GM19193 (cell line): ENCODE measurements at regions not wholly inside any gene's neighbourhood (a gene's known extent, or its start where the extent isn't known, plus 50 kb on each side); places are given as distances from the start of the nearest gene placed in this dataset.

Experiments used
- POLR2A ChIP-seq: IDR thresholded peaks from 4 replicates; pipeline ENCODE4 v1.6.1; 2011; ENCODE audit not compliant: insufficient read depth, insufficient read length; ENCODE audit errors: extremely low read depth

DNA sequence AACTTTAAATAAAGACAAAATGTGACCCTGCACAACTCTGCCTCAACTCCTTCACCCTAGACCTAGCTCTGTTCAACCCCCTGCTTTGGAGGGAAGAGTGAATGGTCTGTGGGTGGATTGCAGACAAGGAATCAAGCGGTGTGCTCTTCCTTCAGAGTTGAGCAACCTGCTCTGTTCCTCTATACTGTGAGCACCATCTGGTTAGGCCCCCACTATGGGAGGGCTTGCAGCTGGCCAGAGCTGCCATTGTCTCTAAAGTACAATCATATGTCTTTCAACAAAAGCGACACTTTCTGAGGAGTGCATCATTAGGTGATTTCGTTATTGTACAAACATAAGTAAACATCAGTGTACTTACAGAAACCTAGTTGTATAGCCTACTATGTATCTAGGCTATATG, 406.1 kb upstream of the MARCKS start:
- no peak for TF ChIP-seq POLR2A

DNA sequence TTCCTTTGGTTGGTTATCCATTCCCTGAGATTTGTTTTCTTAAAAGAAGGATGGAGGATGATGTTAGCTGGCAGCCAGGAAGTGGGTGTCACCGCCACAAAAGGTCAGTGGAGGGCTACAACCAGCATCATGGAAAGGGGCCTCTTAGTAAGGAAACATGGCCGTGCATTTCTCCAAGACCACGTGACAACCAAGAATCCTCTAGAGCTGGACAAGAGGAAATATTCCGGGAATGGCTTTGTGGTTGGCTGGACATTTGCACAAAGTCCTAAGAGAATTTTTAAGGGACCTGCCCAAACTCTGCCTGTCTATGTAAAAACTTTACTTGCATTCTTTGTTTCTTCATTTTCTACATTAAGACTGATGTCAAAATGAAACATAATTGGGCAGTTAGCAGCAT, 399.9 kb upstream of the MARCKS start:
- no peak for TF ChIP-seq POLR2A

GRCh38 chr6:113457751-113458150, 399.4 kb upstream of the MARCKS start:
- no peak for TF ChIP-seq POLR2A

DNA sequence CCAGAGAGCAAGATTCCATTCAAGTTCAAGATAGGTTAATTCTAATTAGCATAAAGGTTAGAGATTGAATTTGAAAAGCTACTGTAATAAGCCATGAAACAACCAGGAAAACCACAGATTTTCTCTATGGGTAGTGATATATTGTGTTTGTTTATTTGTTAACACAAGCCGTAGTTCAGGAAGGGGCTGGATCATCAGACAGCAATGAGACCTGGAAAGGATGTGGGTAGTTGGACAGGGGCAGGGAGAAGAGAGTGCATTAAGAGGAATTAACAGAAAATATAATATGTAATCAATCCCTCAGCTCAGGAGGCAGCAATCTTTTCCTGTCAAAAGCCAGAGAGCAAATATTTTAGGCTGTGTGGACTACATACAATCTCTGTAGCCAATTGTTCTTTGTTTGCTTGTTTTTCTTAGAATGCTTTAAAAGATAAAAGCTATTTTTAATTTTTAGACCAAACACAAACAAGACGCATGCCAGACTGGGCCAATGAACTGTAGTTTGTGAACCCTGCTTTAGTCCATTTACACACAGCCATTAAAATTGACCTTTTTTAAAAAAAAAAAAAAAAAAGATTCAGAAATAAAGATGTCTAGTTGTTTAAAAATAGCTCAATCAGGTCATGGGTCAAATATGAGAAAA, 398.7 kb upstream of the MARCKS start:
- no peak for TF ChIP-seq POLR2A

DNA sequence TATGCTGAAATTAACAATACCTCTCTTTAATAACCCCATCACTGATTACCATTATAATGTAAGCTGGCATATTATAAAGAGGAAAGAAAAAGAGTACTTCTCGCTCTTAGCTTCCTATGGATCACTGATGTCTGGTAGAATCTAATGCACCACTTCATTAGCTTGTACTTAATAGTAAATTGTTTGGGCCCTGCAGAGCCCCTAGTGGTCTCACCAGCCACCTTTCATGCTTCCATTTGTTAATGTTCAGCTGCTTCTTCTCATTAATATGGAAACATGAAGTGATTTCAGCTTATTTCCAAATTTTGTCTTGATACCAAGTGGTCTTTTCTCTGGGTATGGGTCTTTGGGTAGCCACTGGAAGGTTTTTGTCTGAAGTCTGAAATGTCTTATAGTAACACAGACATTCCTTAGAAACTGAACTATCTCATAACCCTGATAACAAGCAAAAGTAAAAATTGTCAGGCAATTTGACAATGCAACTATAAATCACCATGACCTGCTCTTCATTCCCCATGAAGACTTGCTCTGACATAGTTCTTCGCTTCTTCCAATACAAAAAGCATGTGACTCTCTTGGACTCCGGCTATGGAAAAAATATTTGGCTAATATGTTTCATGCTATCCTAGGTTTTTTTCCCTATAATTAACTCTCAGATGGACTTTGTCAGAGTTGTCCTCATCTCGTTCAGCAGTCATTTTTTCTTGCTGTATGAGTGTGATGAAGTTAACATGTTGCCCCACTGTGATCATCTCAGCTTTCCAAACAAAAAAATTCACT, 395.8 kb upstream of the MARCKS start:
- no peak for TF ChIP-seq POLR2A

DNA sequence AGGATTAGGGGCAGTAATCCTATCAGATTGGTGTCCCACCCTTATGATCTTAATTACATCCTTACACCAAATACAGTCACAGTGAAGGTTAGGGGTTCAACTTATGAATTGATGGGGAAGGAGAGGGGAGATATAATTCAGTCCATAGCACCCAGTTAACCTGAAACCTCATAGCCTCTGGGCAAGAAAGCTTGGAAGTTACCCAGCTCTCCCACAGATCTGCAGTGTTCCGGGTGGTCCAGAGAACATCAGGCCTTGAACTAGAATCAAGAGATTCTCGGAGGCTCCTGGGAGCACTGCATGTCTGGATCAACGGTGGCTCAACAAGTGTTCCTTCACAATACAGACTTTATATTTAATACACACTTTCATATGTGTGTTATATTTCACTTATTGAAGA, 392.6 kb upstream of the MARCKS start:
- no peak for TF ChIP-seq POLR2A

GRCh38 chr6:113464960-113465359, 392.2 kb upstream of the MARCKS start:
- TF ChIP-seq POLR2A, result no peak

- no peak for TF ChIP-seq POLR2A
Measured at GRCh38 chr6:113466526-113466925, 390.6 kb upstream of the MARCKS start.

GRCh38 chr6:113475392-113475791, 381.8 kb upstream of the MARCKS start:
- no peak for TF ChIP-seq POLR2A

DNA sequence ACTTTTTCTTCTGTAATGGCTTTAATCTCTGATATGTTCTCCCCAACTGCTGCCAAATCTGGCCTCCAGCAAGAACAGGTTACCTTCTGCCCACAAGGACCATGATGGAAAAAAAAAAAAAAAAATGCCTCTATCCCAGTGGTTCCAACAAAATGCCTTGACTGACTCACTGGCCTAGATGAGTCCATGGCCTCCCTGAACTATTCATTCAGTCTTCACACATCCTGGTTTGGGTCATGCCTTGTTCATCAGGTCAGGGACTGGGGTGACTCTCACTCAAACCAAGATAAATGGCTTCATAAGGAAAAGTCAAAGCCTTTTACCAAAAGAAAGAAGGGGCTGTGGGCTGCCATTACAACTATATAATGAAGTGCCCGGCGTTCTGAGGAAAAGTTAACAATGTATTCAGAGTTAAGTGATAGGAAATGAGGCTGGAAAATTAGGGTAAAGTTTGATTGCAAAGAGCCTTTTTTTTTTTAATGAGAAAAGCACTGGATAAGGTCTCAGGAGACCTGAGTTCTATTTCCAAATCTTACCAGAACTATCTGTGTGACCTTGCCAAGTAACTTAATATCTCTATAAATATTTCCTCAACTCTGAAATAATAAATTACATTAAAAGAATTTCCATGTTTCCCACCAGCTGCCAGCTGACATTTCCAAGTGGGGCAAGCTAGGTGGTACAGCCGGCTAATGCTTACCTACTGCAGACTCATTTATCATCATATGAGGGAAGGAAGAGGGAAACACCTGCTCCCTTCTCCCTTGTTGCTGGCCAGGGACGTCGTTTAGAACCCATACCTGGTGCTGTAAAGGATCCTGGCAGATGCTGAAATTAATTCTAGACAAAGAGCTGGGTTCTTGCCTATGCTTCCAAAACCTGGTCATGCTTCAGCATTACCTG, 380.0 kb upstream of the MARCKS start:
- no peak for TF ChIP-seq POLR2A

DNA sequence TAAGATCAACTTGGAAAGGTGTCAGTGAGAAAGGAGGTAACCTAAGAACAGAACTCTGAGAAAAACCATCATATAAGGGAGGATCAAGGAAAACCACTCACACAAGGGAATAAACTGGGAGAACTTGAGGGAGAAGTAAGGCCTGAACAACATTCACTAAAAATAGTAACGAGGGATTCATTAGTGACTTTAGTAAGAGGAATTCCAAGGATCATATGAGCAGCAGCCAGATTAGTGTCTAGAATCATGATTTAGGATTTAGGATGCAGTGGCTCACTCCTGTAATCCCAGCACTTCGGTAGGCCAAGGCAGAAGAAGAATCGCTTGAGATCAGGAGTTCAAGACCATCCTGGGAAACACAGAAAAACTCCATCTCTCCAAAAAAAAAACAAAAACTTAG, 376.5 kb upstream of the MARCKS start:
- no peak for TF ChIP-seq POLR2A

GRCh38 chr6:113481458-113481857, 375.7 kb upstream of the MARCKS start:
- no peak for TF ChIP-seq POLR2A

DNA sequence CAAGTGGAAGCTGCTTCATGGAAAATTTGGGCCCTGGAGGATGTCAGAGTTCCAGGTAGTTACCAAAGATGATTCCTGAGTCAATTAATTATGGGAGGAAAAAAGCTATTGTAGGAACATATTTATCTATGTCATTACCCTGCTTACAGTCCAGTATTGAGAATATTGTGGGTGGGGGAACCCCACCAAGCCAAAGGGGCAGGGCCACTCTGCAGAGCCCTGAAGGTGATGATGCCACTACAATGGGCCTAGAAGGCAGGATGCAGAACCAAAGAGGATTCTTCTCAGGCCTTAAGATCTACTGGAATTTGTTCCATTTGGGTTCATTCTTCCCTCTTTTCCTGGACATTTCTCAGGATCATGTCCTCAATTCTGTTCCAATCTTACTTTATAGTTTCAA, 375.2 kb upstream of the MARCKS start:
- no peak for TF ChIP-seq POLR2A

DNA sequence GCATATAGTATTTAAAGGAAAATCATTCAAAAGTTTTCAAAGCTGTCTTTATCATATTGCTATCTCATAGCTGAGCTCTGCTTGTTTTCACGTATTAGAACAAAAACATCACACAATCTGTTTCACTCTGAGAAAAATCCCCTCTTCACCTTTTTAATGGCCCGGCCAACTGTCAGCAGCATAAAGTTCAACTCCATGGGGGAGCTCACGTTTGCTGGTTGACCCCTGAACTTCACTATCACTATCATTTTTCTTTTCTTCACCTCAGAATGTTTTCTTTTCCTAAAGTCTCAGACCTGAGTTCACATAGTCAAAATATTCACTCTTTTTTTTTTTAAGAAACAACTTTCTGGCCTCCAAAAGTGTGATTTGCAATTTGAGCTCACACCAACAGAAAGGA, 374.4 kb upstream of the MARCKS start:
- TF ChIP-seq POLR2A, result no peak

DNA sequence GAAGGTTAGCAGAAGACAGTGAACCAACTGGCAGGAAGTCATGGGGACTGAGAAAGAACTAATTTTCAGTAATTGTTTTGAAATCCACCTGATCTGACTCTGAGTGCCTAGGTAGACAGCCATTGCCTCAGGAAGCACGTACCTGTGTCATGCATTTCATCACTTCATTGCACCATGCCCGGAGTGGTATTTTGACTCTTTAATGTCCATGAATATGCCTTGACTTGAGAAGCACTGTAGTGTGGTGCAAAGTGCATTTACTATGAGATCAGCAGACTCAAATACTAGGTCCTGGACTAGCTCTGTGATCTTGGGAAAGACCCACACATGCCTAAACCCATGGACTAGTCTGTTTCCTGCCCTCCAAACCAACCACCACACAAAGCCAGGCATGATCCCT, 370.9 kb upstream of the MARCKS start:
- TF ChIP-seq POLR2A, result no peak

- TF ChIP-seq POLR2A, result no peak
Measured at GRCh38 chr6:113487489-113488058, 369.6 kb upstream of the MARCKS start.

GRCh38 chr6:113488061-113488460, 369.1 kb upstream of the MARCKS start:
- TF ChIP-seq POLR2A, result no peak
